ENCODE measurements at regions not wholly inside any gene's neighbourhood (a gene's known extent, or its start where the extent isn't known, plus 50 kb on each side); places are given as distances from the start of the nearest gene placed in this dataset.

DNA sequence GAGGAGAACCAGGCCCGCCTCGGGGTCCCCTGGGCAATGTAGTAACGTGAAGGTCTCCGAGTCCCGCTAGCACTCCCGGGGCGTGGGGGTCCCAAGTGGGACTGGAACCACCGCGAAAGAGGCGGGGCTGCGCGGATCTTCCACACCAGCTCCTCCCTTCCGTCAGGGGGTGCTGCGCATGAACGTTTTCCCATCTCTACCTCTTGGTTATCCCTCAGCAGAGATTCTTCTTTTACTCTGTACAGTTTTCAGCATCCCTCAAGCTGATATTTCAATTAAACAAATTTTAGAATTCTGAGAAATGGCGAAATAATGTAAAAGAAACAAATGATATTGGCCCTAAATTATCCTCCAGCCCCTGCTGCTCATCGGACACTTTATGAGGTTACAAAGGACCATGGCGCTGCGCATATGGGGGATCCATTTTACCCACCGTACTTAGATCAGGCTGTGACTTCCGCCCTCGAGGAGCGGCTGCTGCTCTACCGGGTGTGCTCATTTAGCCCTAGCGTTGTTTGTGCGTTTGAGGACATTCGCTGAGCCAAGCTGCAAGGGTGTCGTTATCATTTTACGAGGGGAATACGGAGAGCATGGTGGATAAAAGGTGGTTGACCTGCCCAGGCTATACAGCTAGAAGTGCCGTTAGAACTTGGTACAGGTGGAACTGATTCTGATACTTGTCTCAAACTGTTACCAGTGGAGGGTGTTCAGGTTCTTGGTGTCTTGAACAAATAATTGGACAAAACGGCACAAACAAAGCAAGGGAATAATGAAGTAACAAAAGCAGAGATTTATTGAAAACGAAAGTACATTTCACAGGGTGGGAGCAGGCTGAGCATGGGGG, 75.2 kb upstream of the CHD6 start:
- peak; percentile 54 for TF ChIP-seq POLR2A (IDR thresholded peaks at IDR 0.05)
- TF ChIP-seq, protein P1, sequence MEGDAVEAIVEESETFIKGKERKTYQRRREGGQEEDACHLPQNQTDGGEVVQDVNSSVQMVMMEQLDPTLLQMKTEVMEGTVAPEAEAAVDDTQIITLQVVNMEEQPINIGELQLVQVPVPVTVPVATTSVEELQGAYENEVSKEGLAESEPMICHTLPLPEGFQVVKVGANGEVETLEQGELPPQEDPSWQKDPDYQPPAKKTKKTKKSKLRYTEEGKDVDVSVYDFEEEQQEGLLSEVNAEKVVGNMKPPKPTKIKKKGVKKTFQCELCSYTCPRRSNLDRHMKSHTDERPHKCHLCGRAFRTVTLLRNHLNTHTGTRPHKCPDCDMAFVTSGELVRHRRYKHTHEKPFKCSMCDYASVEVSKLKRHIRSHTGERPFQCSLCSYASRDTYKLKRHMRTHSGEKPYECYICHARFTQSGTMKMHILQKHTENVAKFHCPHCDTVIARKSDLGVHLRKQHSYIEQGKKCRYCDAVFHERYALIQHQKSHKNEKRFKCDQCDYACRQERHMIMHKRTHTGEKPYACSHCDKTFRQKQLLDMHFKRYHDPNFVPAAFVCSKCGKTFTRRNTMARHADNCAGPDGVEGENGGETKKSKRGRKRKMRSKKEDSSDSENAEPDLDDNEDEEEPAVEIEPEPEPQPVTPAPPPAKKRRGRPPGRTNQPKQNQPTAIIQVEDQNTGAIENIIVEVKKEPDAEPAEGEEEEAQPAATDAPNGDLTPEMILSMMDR (IDR thresholded peaks at IDR 0.05) = peak; percentile 34 to 61 (median 52)
